HEK293T (cell line): ENCODE measurements at regions not wholly inside any gene's neighbourhood (a gene's known extent, or its start where the extent isn't known, plus 50 kb on each side); places are given as distances from the start of the nearest gene placed in this dataset.

Experiments used
- ARNT ChIP-seq: fragments of 450-650 bp; IDR thresholded peaks from 2 replicates; pipeline ENCODE4 v1.6.1; 2017; ENCODE audit warnings: mild to moderate bottlenecking
- BHLHE40 ChIP-seq: fragments of 450-650 bp; IDR thresholded peaks from 2 replicates; pipeline ENCODE4 v1.6.1; 2016; ENCODE audit warnings: mild to moderate bottlenecking, moderate library complexity, borderline replicate concordance
- FOXK2 ChIP-seq: fragments of 450-650 bp; IDR thresholded peaks from 2 replicates; pipeline ENCODE4 v1.6.1; 2016; ENCODE audit warnings: mild to moderate bottlenecking
- FOXM1 ChIP-seq: fragments of 450-650 bp; IDR thresholded peaks from 2 replicates; pipeline ENCODE4 v1.6.1; 2017; ENCODE audit warnings: mild to moderate bottlenecking, borderline replicate concordance
- HDGF ChIP-seq: fragments of 450-650 bp; IDR thresholded peaks from 2 replicates; pipeline ENCODE4 v1.6.1; 2017; ENCODE audit warnings: antibody characterized with exemption, borderline replicate concordance
- L3MBTL2 ChIP-seq: fragments of 450-650 bp; conservative IDR thresholded peaks from 2 replicates; pipeline ENCODE4 v1.6.1; 2016; ENCODE audit warnings: mild to moderate bottlenecking
- SP1 ChIP-seq: fragments of 450-650 bp; IDR thresholded peaks from 2 replicates; pipeline ENCODE4 v1.6.1; 2017
- TF ChIP-seq, protein P1 (sequence below): fragments of 450-650 bp; IDR thresholded peaks from 2 replicates; pipeline ENCODE4 v1.6.1; 2016

DNA sequence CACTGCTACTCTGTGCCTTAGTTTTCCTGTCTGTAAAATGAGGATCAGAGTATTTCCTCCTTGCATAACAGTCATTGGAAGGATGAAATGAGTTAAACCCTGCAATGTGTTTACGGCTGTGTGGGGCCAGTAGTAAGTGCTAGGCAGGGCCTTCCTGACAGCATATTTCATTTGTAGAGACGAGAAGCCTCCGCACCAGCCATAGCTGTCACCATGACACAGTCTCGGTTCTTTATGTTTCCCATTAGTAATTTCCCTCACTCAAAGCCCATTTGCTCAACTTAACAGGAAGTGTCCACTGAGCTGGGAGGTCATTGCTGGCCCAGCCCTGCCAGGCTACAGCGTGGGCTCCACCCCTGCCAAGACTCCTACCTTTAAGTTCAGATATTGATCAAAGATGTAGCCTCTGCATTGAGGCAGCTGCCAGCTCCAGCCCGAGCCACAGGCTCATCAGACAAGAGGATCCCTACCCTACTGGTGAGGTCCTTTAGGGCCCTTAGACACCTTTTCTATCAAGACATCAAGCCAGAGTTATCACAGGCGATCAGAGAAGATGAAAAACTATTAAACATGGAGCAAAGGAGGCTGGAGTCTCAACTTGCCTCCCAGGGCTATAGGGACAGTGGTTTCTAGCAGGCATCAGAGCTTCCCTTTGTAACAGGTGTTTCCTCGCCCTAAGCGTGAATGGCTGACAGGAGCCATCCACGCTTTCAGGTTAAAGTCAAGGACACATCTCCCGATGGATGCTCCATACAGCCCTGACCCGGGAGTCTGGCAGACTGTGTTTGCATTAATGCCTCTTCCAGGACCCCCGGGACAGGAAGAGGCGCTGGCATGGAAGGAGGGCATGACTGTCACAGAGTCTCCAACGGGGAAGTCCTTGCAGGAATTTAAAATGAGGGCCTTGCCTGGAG, 251.7 kb downstream of the NDUFA10 start:
- TF ChIP-seq ARNT (no peak), BHLHE40 (no peak), L3MBTL2 (no peak), SP1 (no peak), FOXK2 (no peak), FOXM1 (no peak), HDGF (no peak)
- TF ChIP-seq, protein P1, sequence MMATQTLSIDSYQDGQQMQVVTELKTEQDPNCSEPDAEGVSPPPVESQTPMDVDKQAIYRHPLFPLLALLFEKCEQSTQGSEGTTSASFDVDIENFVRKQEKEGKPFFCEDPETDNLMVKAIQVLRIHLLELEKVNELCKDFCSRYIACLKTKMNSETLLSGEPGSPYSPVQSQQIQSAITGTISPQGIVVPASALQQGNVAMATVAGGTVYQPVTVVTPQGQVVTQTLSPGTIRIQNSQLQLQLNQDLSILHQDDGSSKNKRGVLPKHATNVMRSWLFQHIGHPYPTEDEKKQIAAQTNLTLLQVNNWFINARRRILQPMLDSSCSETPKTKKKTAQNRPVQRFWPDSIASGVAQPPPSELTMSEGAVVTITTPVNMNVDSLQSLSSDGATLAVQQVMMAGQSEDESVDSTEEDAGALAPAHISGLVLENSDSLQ: no peak
